ENCODE measurements at regions not wholly inside any gene's neighbourhood (a gene's known extent, or its start where the extent isn't known, plus 50 kb on each side); places are given as distances from the start of the nearest gene placed in this dataset.
A peak's percentile ranks its signal among the peaks of the same experiment; 100 is the strongest.

GRCh38 chr13:62331384-62331783 is 915.7 kb upstream of the PCDH20 start:
- TF ChIP-seq CTCF (IDR thresholded peaks at IDR 0.05; ENCODE audit: insufficient read depth, missing control alignments), result no peak
- FAIRE-seq (no peak), DNase-seq (ENCODE audit: insufficient read length, low spot score) (no peak)

GRCh38 chr13:62327367-62327766 is 911.7 kb upstream of the PCDH20 start:
- no peak for FAIRE-seq
- no peak for DNase-seq (ENCODE audit: insufficient read length, low spot score)
- no peak for TF ChIP-seq CTCF (IDR thresholded peaks at IDR 0.05; ENCODE audit: insufficient read depth, missing control alignments)

GRCh38 chr13:62324842-62325241 is 909.2 kb upstream of the PCDH20 start:
- TF ChIP-seq CTCF (IDR thresholded peaks at IDR 0.05; ENCODE audit: insufficient read depth, missing control alignments), result no peak
- FAIRE-seq (no peak), DNase-seq (ENCODE audit: insufficient read length, low spot score) (no peak)

- DNase-seq (ENCODE audit: insufficient read length, low spot score) (no peak), FAIRE-seq (no peak)
- TF ChIP-seq CTCF (IDR thresholded peaks at IDR 0.05; ENCODE audit: insufficient read depth, missing control alignments), result no peak
These were observed 906.2 kb upstream of the PCDH20 start for GRCh38 chr13:62321895-62322294.

- no peak for TF ChIP-seq CTCF (IDR thresholded peaks at IDR 0.05; ENCODE audit: insufficient read depth, missing control alignments)
- FAIRE-seq (no peak), DNase-seq (ENCODE audit: insufficient read length, low spot score) (no peak)
These were observed 905.5 kb upstream of the PCDH20 start for GRCh38 chr13:62321139-62321538.

GRCh38 chr13:62320129-62321108 is 904.8 kb upstream of the PCDH20 start:
- peak; percentile 78 for TF ChIP-seq CTCF (IDR thresholded peaks at IDR 0.05; ENCODE audit: insufficient read depth, missing control alignments)
- DNase-seq (ENCODE audit: insufficient read length, low spot score) (no peak), FAIRE-seq (peak; percentile 92)

GRCh38 chr13:62309904-62310303 is 894.3 kb upstream of the PCDH20 start:
- TF ChIP-seq CTCF (IDR thresholded peaks at IDR 0.05; ENCODE audit: insufficient read depth, missing control alignments), result no peak
- FAIRE-seq, result no peak

More at GRCh38 chr13:62309904-62310303, 894.3 kb upstream of the PCDH20 start:
- DNase-seq (ENCODE audit: insufficient read length, low spot score), result no peak
